ENCODE measurements at regions not wholly inside any gene's neighbourhood (a gene's known extent, or its start where the extent isn't known, plus 50 kb on each side); places are given as distances from the start of the nearest gene placed in this dataset.

- H3K4me3 Mint-ChIP-seq = peak overlapping the region; percentile 64
- peaks cover 2% of the 10 kb centered on the region for H3K36me3 Mint-ChIP-seq (ENCODE audit: low read depth)
- peak overlapping the region; percentile 82 for H3K27ac Mint-ChIP-seq
- DNase-seq (ENCODE audit: low spot score) = no peak
- no peaks in the 10 kb centered on the region for H3K27me3 Mint-ChIP-seq (ENCODE audit: low read depth)
- no peaks in the 10 kb centered on the region for H3K9me3 Mint-ChIP-seq
- peaks cover 61% of the 10 kb centered on the region for H3K4me1 Mint-ChIP-seq (ENCODE audit: low read depth)
Observed at GRCh38 chr17:36727052-36727451, 125.7 kb downstream of the MRM1 start.

DNA sequence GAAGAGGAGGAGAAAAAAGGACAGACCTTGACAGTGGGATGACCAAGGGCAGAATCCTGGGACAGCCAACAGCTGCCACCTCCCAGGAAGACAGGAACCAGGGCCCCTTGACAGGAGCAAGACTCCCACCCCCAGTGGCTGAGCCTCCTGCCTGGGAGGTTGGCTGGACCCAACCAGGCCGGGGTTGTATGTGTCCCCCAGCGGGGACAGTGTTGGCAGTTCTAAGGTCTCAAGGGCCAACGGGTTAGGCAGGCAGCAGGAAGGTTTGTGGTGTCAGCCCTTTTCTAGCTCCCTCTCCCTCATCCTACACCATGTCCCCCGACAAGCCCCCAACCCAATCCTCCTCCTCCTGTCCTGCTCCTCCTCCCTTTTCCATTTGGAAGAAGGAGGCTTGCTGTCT, 126.2 kb downstream of the MRM1 start:
- Mint-ChIP-seq H3K9me3 (no peaks in the 10 kb centered on the region), H3K4me3 (peak overlapping the region; percentile 64), H3K4me1 (ENCODE audit: low read depth) (peaks cover 59% of the 10 kb centered on the region), H3K36me3 (ENCODE audit: low read depth) (peaks cover 2% of the 10 kb centered on the region), H3K27ac (peak overlapping the region; percentile 82), H3K27me3 (ENCODE audit: low read depth) (no peaks in the 10 kb centered on the region)
- no peak for DNase-seq (ENCODE audit: low spot score)

- Mint-ChIP-seq H3K9me3 (no peaks in the 10 kb centered on the region), H3K27me3 (ENCODE audit: low read depth) (no peaks in the 10 kb centered on the region), H3K36me3 (ENCODE audit: low read depth) (peaks cover 2% of the 10 kb centered on the region), H3K27ac (peak overlapping the region; percentile 82), H3K4me1 (ENCODE audit: low read depth) (peaks cover 52% of the 10 kb centered on the region), H3K4me3 (peak overlapping the region; percentile 64)
- DNase-seq (ENCODE audit: low spot score) = peak; percentile 52
Observed at GRCh38 chr17:36728030-36728991, 126.9 kb downstream of the MRM1 start.

DNA sequence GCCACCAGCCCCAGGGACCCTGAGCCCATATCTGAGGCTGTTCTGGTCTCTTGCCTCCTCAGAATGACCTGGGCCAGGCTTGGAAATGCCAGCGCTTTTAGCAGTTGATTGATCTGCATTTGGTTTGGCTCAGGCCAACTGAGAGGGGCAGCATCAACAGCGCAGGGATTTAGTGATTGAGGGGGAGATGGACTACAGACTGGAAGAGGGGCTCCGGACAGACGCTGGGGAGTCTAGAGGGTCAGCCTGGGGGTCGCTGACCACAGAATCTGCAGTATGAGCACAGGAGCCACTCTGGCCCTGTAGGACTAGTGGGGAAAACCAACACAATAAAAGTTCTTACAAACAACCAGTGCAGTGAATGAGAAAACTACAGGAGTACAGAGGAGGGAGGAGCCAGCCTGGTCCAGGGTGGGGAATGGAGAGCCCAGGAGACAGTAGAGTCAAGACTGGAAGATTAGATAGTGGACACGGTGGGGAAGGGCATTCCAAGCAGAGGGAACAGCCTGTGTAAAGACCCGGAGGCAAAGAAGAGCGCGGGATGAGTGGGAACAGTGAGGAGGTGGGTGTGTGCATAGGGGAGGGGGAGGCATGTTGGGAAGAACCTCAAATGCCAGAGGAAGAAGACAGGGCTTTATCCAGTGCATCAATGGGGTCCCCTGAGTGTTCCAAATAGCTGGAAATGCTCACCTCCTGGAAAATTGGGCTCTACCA, 128.9 kb downstream of the MRM1 start:
- no peak overlapping the region for H3K27ac Mint-ChIP-seq

DNA sequence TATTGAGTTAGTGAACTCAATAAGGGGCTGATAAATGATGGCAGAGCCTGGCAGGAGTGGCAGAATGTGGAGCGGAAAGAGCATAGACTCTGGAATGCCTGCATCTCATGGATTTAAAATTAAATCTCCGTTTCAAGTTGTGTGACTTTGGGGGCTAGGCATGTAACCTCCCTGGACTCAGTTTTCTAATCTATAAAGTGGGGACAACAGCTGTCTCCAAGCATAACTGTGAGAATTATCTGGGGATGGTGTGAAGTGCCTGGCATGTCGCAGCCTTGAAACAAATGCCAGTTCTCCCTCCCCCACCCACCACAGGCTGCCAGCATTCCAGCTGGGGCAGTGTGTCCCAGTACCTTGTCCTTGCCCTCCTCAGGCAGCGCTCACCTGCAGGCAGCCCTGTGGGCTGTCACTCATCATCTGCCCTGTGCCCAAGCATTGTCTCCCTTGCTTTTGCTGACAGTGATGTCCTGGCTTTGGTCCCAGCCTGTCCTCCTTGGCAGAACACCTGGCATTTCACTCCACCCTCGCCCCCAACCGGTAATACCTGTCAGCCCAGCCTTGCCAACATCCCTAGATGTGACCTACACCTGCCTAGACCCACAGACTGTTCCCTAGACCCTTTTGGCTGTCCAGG, 129.6 kb downstream of the MRM1 start:
- Mint-ChIP-seq H3K27ac (no peak overlapping the region), H3K4me1 (ENCODE audit: low read depth) (peaks cover 29% of the 10 kb centered on the region), H3K36me3 (ENCODE audit: low read depth) (peaks cover 2% of the 10 kb centered on the region), H3K4me3 (no peak overlapping the region), H3K9me3 (no peaks in the 10 kb centered on the region), H3K27me3 (ENCODE audit: low read depth) (peaks cover 2% of the 10 kb centered on the region)
- DNase-seq (ENCODE audit: low spot score) = no peak

More for the DNA sequence above, 128.9 kb downstream of the MRM1 start:
- peaks cover 2% of the 10 kb centered on the region for H3K36me3 Mint-ChIP-seq (ENCODE audit: low read depth)
- H3K4me1 Mint-ChIP-seq (ENCODE audit: low read depth) = peaks cover 35% of the 10 kb centered on the region
- H3K4me3 Mint-ChIP-seq = no peak overlapping the region
- no peaks in the 10 kb centered on the region for H3K9me3 Mint-ChIP-seq
- DNase-seq (ENCODE audit: low spot score) = no peak
- H3K27me3 Mint-ChIP-seq (ENCODE audit: low read depth) = no peaks in the 10 kb centered on the region

DNA sequence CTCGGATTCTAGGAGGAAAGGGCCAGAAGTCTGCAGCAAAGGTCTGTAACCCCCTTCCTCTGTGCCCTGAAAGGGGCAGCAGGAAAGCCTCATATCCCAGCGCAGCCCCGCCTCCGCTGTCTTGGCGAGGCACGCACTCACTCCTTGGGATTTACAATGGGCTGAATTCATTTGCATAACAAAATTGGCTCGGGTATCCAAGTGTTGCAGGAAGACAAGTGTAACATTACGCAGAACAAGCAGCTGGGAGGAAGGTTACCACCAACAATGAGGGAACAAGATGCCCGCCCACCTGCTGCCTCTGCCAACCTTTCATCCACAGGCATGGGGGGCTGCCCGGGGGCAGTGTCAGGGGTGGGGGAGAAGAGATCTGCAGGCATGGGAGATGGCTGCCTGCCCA, 130.4 kb downstream of the MRM1 start:
- Mint-ChIP-seq H3K4me1 (ENCODE audit: low read depth) (peaks cover 22% of the 10 kb centered on the region), H3K9me3 (no peaks in the 10 kb centered on the region), H3K36me3 (ENCODE audit: low read depth) (peaks cover 2% of the 10 kb centered on the region), H3K27ac (no peak overlapping the region), H3K27me3 (ENCODE audit: low read depth) (peaks cover 4% of the 10 kb centered on the region), H3K4me3 (no peak overlapping the region)
- no peak for DNase-seq (ENCODE audit: low spot score)

DNA sequence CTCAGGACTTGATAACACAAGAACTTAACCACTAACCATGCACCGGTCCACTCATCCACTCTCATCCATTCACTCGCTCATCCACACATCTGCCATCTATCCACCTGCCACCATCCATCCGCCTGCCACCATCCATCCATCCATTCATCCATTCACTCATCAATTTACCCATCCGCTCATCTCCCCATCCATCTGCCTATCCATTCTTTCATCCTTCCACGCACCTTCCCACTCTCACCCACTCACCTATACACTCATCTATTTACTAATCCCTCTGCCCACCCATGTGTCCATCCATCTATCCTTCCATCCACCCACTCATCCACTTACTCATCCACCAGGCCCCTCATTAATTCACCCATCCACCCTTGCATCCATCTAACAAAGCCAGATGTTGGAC, 131.0 kb downstream of the MRM1 start:
- no peak overlapping the region for H3K4me3 Mint-ChIP-seq
- H3K4me1 Mint-ChIP-seq (ENCODE audit: low read depth) = peaks cover 20% of the 10 kb centered on the region
- DNase-seq (ENCODE audit: low spot score) = no peak
- peaks cover under 1% of the 10 kb centered on the region for H3K36me3 Mint-ChIP-seq (ENCODE audit: low read depth)
- H3K9me3 Mint-ChIP-seq = no peaks in the 10 kb centered on the region
- H3K27ac Mint-ChIP-seq = no peak overlapping the region
- peaks cover 6% of the 10 kb centered on the region for H3K27me3 Mint-ChIP-seq (ENCODE audit: low read depth)

DNA sequence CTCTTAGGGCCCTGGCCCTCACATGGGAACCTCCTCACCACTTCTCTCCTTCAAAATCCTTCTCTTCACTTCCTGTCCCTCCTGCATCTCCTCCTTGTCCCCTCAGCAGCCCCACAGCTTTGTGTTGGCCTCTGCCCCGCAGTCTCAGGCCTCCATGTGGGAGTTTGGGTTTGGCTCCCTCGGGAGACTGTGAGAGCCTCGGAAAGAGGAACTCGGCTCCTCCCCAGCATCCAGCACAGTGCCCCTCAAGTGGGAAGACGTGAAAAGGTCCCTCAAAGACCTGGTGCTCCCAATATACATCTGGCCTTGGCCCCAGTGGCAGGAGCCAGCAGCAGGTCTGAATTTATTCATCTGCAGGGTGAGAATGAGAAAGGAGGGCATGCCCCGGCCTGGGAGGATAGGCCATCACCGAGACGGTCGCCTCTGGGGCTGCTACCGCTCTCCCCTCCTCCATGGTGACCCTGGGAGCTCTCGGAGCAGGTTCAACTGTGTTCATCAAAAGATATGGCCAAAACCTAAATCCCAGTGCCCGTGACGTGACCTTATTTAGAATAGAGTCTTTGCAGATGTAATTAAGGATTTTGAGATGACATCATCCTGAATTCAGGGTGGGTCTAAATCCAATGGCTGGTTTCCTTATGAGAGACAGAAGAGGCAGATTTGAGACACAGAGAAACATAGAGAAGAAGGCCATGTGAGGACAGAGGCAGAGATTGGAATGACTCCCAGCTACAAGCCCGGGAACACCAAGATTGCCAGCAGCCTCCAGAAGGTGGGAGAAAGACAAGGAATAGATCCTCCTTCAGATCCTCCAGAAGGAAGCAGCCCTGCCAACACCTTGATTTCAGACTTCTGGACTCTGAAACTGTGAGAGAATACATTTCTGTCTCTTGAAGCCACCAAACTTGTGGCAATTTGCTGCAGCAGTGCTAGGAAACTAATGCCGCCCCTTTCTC, 135.1 kb downstream of the MRM1 start:
- no peak for DNase-seq (ENCODE audit: low spot score)
- Mint-ChIP-seq H3K27ac (no peak overlapping the region), H3K36me3 (ENCODE audit: low read depth) (no peaks in the 10 kb centered on the region), H3K27me3 (ENCODE audit: low read depth) (peaks cover 10% of the 10 kb centered on the region), H3K4me1 (ENCODE audit: low read depth) (peaks cover 3% of the 10 kb centered on the region), H3K4me3 (no peak overlapping the region), H3K9me3 (no peaks in the 10 kb centered on the region)

GRCh38 chr17:36739208-36739607, 137.8 kb downstream of the MRM1 start:
- Mint-ChIP-seq H3K36me3 (ENCODE audit: low read depth) (no peaks in the 10 kb centered on the region), H3K27ac (no peak overlapping the region), H3K4me3 (no peak overlapping the region), H3K9me3 (no peaks in the 10 kb centered on the region), H3K4me1 (ENCODE audit: low read depth) (peaks cover 2% of the 10 kb centered on the region), H3K27me3 (ENCODE audit: low read depth) (peaks cover 14% of the 10 kb centered on the region)
- DNase-seq (ENCODE audit: low spot score) = no peak

DNA sequence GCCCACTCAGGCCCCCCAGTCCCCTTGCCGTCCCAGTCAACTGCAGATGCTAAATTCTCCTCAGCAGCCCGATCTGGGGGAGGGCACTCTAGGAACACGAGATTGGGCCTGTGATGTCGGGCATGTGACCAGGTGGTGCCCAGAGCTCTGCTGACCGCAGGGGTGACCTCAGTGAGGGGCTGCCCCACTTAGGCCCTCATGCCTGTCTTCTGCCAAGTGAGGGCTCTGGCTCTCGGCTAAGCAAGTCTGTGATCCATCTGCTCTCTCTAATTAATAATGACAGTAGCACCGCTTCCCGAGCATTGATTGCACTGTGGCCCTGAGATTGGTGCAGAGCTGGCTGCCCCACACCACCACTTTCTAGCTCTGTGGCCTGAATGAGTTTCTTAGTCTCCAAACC, 138.8 kb downstream of the MRM1 start:
- peaks cover 2% of the 10 kb centered on the region for H3K4me1 Mint-ChIP-seq (ENCODE audit: low read depth)
- no peak for DNase-seq (ENCODE audit: low spot score)
- H3K9me3 Mint-ChIP-seq = no peaks in the 10 kb centered on the region
- H3K36me3 Mint-ChIP-seq (ENCODE audit: low read depth) = no peaks in the 10 kb centered on the region
- no peak overlapping the region for H3K4me3 Mint-ChIP-seq
- H3K27ac Mint-ChIP-seq = no peak overlapping the region
- peaks cover 19% of the 10 kb centered on the region for H3K27me3 Mint-ChIP-seq (ENCODE audit: low read depth)

DNA sequence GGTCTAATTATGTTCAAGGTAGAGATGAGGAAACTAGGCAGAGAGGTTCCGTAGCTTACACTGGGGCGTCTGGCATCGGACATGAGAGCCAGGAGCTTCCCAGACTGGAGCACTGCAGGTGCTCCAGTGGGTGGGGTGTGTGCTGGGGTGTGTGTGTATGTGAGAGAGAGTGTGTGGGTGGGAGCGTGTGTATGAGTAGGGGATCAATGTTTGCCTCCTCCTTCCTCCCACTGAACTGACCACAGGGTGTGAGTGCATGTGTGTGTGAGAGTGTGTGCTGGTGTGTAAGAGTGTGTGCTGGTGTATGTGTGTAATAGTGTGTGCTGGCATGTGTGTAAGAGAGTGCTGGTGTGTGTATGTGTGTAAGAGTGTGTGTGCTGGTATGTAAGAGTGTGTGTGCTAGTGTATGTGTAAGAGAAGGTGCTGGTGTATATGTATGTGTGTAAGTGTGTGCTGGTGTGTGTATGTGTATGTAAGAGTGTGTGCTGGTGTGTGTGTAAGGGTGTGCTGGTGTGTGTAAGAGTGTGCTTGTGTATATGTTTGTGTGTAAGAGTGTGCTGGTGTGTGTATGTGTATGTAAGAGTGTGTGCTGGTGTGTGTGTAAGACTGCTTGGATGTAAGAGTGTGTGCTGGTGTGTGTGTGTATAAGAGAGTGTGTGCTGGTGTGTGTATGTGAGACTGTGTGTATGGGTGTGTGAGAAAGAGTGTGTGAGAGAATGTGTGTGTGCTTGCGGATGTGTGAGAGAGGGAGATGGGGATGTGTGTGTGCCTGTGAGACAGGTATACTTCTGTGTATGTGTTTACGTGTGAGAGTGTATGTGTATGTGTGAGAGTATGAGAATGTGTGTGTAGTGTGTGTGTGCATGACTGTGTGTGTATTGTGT, 139.9 kb downstream of the MRM1 start:
- no peaks in the 10 kb centered on the region for H3K36me3 Mint-ChIP-seq (ENCODE audit: low read depth)
- H3K27ac Mint-ChIP-seq = no peak overlapping the region
- H3K9me3 Mint-ChIP-seq = no peaks in the 10 kb centered on the region
- H3K4me1 Mint-ChIP-seq (ENCODE audit: low read depth) = peaks cover 2% of the 10 kb centered on the region
- peaks cover 17% of the 10 kb centered on the region for H3K27me3 Mint-ChIP-seq (ENCODE audit: low read depth)
- DNase-seq (ENCODE audit: low spot score) = no peak
- no peak overlapping the region for H3K4me3 Mint-ChIP-seq

DNA sequence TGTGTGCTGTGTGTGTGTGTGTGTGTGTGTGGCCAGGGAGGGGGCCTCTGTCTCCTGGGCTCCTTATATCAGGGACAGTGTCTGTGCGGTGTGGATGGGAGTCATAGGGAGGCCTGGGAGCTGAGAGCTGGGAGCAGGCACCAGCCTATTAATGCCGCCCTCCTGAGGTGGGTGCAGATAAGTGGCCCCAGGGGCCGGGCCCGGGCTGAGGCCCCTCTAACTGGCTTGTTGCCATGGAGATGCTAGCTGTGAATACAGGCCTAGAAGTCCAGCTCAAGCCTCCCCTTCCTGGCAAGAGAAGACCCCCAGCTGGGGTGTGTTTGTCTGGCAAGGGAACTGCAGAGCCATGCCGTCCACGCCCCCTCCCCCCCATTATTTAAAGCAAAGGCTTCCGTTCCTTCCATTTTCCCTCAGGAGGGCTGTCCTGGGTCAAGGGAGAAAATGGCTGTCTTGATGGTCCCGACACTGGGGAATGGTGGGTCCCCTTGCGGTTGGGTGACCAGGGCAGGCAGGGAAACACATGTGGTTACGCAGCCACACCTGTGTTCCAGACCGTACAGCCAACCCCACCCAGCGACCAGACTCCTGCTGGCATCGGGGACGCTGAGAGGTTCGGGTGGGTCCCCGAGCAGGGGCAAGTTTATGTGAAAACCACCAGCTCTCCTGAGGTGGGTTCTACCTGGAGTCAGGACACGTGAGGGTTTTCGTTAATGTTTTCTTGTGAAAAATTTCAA, 141.1 kb downstream of the MRM1 start:
- no peak for DNase-seq (ENCODE audit: low spot score)

More for the DNA sequence above, 141.1 kb downstream of the MRM1 start:
- Mint-ChIP-seq H3K36me3 (ENCODE audit: low read depth) (no peaks in the 10 kb centered on the region), H3K4me3 (no peak overlapping the region), H3K4me1 (ENCODE audit: low read depth) (no peaks in the 10 kb centered on the region), H3K27me3 (ENCODE audit: low read depth) (peaks cover 12% of the 10 kb centered on the region), H3K9me3 (no peaks in the 10 kb centered on the region), H3K27ac (no peak overlapping the region)

Data from T-helper 2 cell treated with Interferon-gamma antibody and Interleukin-4, amounts not matched to agents 5 μg/mL and 100 μg/mL, for 36 hours (primary cell).